Skeletal muscle satellite cell (primary cell): ENCODE measurements at regions not wholly inside any gene's neighbourhood (a gene's known extent, or its start where the extent isn't known, plus 50 kb on each side); places are given as distances from the start of the nearest gene placed in this dataset.

Experiments used
- H3K27me3 ChIP-seq: 2 replicates; pipeline ENCODE4 v1.7.0; 2013; ENCODE audit warnings: low read length; ENCODE audit not compliant: control insufficient read depth, insufficient read depth
- H3K36me3 ChIP-seq: 2 replicates; pipeline ENCODE4 v1.7.0; 2013; ENCODE audit warnings: mild to moderate bottlenecking, control low read depth, low read length; ENCODE audit not compliant: insufficient read depth
- H3K4me1 ChIP-seq: 2 replicates; pipeline ENCODE4 v1.7.0; 2013; ENCODE audit warnings: low read length; ENCODE audit not compliant: control insufficient read depth, insufficient read depth
- H3K4me2 ChIP-seq: 2 replicates; pipeline ENCODE4 v1.7.0; 2013; ENCODE audit warnings: mild to moderate bottlenecking, low read length
- H3K4me3 ChIP-seq: 2 replicates; pipeline ENCODE4 v1.7.0; 2013; ENCODE audit warnings: low read length
- H3K9ac ChIP-seq: 2 replicates; pipeline ENCODE4 v1.7.0; 2013; ENCODE audit warnings: mild to moderate bottlenecking, low read depth, low read length, moderate library complexity
- H3K9me3 ChIP-seq: replicated peaks from 2 replicates; pipeline ENCODE4 v1.7.0; 2013; ENCODE audit warnings: mild to moderate bottlenecking, control low read depth, low read length

DNA sequence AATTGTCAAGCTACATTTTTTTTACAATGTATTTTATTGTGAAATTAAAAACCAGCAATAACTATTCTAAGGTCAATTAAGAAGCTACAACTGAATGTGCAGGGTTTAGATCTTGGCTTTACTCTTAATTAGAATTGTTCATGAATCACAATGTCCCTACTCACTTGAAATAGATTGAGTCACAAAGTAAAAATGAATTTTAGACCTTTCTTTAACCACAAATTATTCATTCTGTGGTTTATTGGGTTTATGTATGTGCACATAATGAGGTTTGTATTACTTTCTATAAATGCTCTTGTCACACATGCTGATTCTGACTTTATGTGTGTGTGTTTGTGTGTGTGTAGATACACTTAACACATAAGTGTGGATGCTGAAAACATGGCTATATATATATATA lies 647.0 kb upstream of the AADAT start:
- no peaks in the 10 kb centered on the region for H3K4me1 ChIP-seq
- H3K4me3 ChIP-seq: no peak overlapping the region
- H3K36me3 ChIP-seq: no peaks in the 10 kb centered on the region
- H3K9me3 ChIP-seq: no peaks in the 10 kb centered on the region
- no peak overlapping the region for H3K4me2 ChIP-seq
- no peaks in the 10 kb centered on the region for H3K27me3 ChIP-seq
- no peak overlapping the region for H3K9ac ChIP-seq

DNA sequence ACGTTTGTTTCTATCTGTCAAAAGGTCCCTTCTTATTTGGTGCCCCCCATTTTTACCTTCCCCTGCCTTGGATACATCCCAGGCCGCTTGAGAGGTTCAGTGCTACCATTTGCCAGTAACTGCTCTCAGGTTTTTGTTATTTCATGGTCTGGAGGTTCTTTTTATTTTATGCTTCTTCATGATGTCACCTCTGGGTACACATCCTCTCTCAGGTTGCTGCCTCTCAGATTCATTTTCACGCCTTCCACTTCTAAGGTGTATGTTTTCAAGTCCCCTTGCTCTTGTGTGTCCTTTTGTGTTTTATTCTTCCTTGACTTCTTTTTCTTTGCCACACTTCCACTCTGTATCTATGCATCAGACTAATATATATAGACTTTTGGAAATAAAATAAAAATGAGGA lies 640.1 kb upstream of the AADAT start:
- H3K36me3 ChIP-seq: no peaks in the 10 kb centered on the region
- no peak overlapping the region for H3K9ac ChIP-seq
- H3K4me3 ChIP-seq: no peak overlapping the region
- no peaks in the 10 kb centered on the region for H3K27me3 ChIP-seq
- H3K9me3 ChIP-seq: no peaks in the 10 kb centered on the region
- no peak overlapping the region for H3K4me2 ChIP-seq
- no peaks in the 10 kb centered on the region for H3K4me1 ChIP-seq

DNA sequence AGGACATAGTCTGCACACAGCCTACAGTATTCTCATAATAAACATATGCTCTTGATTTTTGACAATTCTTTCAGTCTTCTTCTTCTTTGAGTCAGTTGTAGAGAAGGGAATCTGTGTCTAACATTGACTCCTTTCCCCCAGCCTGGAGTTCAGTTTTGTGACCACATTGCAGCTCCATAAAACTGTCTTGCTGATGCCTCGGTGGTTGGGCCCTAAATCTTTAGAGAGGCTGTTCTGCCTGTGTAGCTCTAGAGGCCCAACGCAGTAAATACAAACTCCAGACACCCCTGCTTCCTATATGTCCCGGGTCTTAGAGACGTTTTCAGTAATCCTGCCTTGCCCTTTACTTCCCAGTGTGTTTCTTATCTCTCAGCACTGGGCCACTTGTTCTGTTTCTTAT lies 639.5 kb upstream of the AADAT start:
- no peak overlapping the region for H3K9ac ChIP-seq
- H3K4me1 ChIP-seq: no peaks in the 10 kb centered on the region
- no peaks in the 10 kb centered on the region for H3K27me3 ChIP-seq
- H3K36me3 ChIP-seq: no peaks in the 10 kb centered on the region
- no peaks in the 10 kb centered on the region for H3K9me3 ChIP-seq
- H3K4me3 ChIP-seq: no peak overlapping the region
- H3K4me2 ChIP-seq: no peak overlapping the region

DNA sequence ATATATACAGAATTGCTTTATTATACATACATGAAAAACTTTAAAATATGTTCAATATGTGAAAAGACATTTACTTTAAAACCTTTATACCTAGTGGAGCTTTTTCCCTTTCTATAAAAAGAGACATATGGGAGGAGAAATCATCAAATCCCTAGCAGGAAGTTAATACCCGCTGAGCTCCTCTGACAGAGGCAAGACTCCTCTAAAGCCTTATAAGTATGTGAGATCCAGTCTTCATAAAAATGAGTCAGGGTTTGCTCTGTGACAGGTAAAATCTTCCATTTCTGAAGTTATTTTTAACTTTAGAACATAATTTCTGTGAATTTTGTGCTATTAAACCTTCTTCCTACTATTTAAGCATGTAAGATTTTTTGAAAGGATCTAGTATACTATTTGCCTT lies 634.4 kb upstream of the AADAT start:
- Histone ChIP-seq H3K9me3 (no peaks in the 10 kb centered on the region), H3K9ac (no peak overlapping the region), H3K36me3 (no peaks in the 10 kb centered on the region), H3K4me2 (no peak overlapping the region), H3K4me1 (no peaks in the 10 kb centered on the region), H3K27me3 (no peaks in the 10 kb centered on the region), H3K4me3 (no peak overlapping the region)

DNA sequence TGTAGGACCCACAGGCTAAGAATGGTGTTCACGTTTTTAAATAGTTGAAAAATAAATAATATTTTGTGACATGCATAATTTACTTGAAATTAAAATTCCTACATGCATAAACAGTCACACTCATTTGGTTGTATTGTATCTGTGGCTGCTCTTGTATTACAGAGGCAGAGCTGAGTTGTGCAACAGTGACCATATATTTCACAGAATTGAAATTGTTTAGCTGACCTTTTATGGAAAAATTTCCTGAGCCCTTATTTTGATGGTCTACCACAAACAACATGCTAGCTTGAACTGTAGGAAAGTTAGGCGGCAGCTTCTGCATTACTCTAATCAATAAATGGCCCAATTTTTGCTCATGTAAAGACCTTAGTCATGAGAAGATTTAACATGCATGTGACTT lies 633.4 kb upstream of the AADAT start:
- H3K27me3 ChIP-seq: no peaks in the 10 kb centered on the region
- no peak overlapping the region for H3K4me2 ChIP-seq
- H3K9ac ChIP-seq: no peak overlapping the region
- H3K9me3 ChIP-seq: no peaks in the 10 kb centered on the region
- H3K4me3 ChIP-seq: no peak overlapping the region
- H3K4me1 ChIP-seq: no peaks in the 10 kb centered on the region
- H3K36me3 ChIP-seq: no peaks in the 10 kb centered on the region

DNA sequence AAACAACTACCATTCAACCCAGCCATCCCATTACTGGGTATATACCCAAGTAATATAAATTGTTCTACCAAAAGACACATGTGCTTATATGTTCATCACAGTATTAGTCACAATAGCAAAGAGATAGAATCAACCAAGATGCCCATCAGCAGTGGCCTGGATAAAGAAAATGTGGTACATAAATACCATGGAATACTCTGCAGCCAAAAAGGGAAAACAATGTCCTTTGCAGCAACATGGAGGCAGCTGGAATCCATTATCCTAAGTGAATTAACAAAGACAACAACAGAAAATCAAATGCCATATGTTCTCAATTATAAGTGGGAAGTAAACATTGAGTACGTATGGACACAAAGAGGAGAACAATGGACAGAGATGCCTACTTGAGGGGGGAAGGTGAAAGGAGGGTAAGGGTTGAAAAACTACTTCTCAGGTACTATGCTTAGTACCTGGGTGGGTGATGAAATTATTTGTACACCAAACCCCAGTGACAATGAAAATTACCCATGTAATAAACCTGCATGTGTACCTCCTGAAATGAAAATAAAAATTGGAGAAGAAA lies 632.1 kb upstream of the AADAT start:
- H3K4me1 ChIP-seq: no peaks in the 10 kb centered on the region
- no peak overlapping the region for H3K4me2 ChIP-seq
- no peak overlapping the region for H3K9ac ChIP-seq
- H3K4me3 ChIP-seq: no peak overlapping the region
- H3K36me3 ChIP-seq: no peaks in the 10 kb centered on the region
- no peaks in the 10 kb centered on the region for H3K9me3 ChIP-seq
- no peaks in the 10 kb centered on the region for H3K27me3 ChIP-seq

DNA sequence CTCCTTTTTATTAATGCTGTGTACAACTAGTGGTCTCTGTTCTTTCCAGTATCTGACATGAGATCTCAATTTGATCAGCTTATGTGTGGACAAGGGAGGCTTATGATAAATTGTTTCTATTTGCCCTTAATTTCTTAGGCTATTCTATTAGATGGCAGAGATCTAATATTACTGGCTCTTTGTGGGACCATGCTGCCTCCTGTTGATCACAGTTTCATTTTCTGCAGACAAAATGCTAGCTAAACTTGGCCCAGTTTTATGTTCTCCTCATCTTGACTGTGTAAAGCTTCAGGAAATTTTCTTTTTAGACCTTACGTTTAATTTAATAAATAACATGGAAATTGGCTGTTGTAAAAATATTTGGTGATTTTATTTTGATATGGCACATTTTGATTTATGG lies 627.1 kb upstream of the AADAT start:
- no peaks in the 10 kb centered on the region for H3K9me3 ChIP-seq
- no peak overlapping the region for H3K9ac ChIP-seq
- no peak overlapping the region for H3K4me2 ChIP-seq
- no peaks in the 10 kb centered on the region for H3K4me1 ChIP-seq
- no peaks in the 10 kb centered on the region for H3K27me3 ChIP-seq
- no peaks in the 10 kb centered on the region for H3K36me3 ChIP-seq
- no peak overlapping the region for H3K4me3 ChIP-seq

DNA sequence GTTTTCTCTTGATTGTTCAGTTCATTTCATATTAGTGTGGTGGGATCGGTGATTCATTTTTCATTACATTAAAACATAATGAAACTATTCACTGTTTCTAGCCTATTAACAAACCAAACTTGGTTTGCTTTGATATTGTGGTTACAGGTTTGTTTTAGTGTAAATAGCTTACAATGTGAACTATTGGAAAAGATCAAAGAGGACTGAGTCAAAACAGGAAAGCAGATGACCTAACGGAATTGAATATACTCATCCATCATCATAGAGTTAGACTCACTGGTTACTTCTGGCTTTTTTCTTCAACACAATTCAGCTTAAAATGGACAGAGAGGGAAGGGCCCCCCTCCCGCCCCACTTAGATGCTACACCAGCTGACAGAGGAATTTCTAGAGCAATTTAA lies 616.2 kb upstream of the AADAT start:
- Histone ChIP-seq H3K4me3 (no peak overlapping the region), H3K36me3 (no peaks in the 10 kb centered on the region), H3K9ac (no peak overlapping the region), H3K4me2 (no peak overlapping the region), H3K4me1 (no peaks in the 10 kb centered on the region), H3K9me3 (no peaks in the 10 kb centered on the region), H3K27me3 (no peaks in the 10 kb centered on the region)

DNA sequence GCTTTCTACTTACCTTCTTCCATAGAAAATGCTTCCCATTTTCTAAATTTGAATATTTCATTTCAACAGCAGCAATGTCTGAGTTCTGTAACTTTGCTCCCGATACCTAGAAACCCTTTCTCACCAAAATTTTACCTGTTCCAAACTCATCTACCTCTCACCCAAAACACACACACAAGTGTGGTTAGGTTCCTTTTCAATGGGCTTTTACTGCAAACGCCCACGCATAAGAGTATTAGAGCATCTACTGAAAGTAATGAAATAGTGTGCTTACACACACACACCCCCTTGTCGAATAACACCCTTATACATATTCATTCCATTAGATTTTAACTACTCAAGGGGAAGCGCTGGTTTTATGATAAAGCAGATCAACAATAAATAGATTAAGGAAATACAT lies 610.3 kb upstream of the AADAT start:
- H3K4me3 ChIP-seq: no peak overlapping the region
- H3K27me3 ChIP-seq: no peaks in the 10 kb centered on the region
- H3K36me3 ChIP-seq: no peaks in the 10 kb centered on the region
- no peaks in the 10 kb centered on the region for H3K9me3 ChIP-seq
- no peak overlapping the region for H3K9ac ChIP-seq
- H3K4me1 ChIP-seq: no peaks in the 10 kb centered on the region
- no peak overlapping the region for H3K4me2 ChIP-seq

DNA sequence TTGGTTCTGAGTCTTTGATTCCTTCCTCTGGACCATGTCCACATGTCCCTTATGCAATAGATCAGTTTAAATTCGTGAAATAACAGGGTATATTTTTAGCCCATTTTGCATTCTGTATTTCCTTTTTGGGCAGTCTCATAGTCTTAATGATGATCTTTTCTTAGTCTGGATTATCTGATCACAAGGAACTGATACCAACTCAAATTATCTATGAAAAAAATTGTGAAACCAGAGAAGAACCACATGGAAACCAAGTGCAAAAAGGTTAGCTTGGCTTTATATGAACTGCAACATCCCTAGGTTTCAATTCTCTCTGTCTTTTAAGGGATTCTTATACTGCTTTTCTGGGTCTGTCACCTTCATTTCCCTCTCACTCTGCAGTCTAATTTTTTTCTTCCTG lies 608.6 kb upstream of the AADAT start:
- H3K9ac ChIP-seq: no peak overlapping the region
- no peaks in the 10 kb centered on the region for H3K4me1 ChIP-seq
- no peak overlapping the region for H3K4me2 ChIP-seq
- no peaks in the 10 kb centered on the region for H3K9me3 ChIP-seq
- H3K36me3 ChIP-seq: no peaks in the 10 kb centered on the region
- no peak overlapping the region for H3K4me3 ChIP-seq
- H3K27me3 ChIP-seq: no peaks in the 10 kb centered on the region

DNA sequence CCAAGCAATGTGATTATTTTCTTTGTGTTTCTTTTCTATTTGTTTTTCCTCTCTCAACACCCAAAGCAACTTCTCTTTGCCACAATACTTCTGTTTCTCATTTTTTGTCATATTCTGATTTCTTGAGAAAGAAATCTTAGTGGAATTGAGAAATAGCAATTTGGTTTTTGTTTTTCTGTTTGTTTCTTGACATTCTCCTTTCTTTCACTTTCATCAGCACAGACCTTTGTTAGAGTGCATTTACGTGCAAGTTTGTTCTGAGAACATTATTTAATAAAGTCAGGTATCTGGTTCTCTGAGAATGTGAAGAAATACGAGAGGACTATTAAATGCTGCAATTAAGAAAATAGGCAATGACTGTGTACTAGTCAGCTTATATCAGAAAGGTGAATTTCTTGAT lies 608.1 kb upstream of the AADAT start:
- Histone ChIP-seq H3K4me1 (no peaks in the 10 kb centered on the region), H3K9me3 (no peaks in the 10 kb centered on the region), H3K4me3 (no peak overlapping the region), H3K4me2 (no peak overlapping the region), H3K36me3 (no peaks in the 10 kb centered on the region), H3K27me3 (no peaks in the 10 kb centered on the region), H3K9ac (no peak overlapping the region)

DNA sequence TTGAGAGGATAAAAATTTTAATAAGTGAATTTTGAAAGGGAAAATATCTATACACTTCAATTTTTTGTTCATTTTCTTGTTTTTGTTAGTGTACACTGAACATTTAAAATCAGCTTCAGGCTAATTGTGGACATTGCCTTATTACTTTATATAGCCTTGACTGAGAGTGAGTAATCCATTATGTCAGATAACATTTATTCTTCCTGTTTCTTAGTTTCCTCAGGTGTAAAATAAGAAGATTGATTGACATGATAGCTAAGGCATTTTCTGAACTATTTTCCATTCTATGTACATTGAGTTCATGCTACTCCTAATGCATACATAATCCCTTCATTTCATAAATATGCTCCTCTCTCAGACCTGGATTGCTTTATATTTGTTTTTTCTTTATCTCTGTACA lies 607.3 kb upstream of the AADAT start:
- no peaks in the 10 kb centered on the region for H3K27me3 ChIP-seq
- no peak overlapping the region for H3K9ac ChIP-seq
- no peaks in the 10 kb centered on the region for H3K9me3 ChIP-seq
- no peaks in the 10 kb centered on the region for H3K36me3 ChIP-seq
- H3K4me1 ChIP-seq: no peaks in the 10 kb centered on the region
- no peak overlapping the region for H3K4me3 ChIP-seq
- H3K4me2 ChIP-seq: no peak overlapping the region
